Panc1 (cell line): ENCODE measurements at regions not wholly inside any gene's neighbourhood (a gene's known extent, or its start where the extent isn't known, plus 50 kb on each side); places are given as distances from the start of the nearest gene placed in this dataset.

ENCODE experiments used
- CTCF ChIP-seq: fragments of 450-650 bp; IDR thresholded peaks from 2 replicates; pipeline ENCODE4 v1.5.1; 2017; ENCODE audit warnings: mild to moderate bottlenecking
- POLR2AphosphoS5 ChIP-seq: IDR thresholded peaks from 2 replicates; pipeline ENCODE4 v1.6.1; 2012; ENCODE audit warnings: mild to moderate bottlenecking, low read depth, low read length, moderate library complexity
- REST ChIP-seq, 2 experiments: IDR thresholded peaks; 2 replicates each; pipeline ENCODE4 v1.6.1; 2011 to 2012; ENCODE audit warnings: low read depth in 2 of 2, control low read depth in 1 of 2, low read length in 1 of 2, mild to moderate bottlenecking in 1 of 2, moderate library complexity in 1 of 2; ENCODE audit not compliant: insufficient read depth in 1 of 2
- SIN3A ChIP-seq: IDR thresholded peaks from 2 replicates; pipeline ENCODE4 v1.6.1; 2012; ENCODE audit warnings: low read depth, mild to moderate bottlenecking, low read length, moderate library complexity, borderline replicate concordance; ENCODE audit not compliant: insufficient read depth
- TCF7L2 ChIP-seq: IDR thresholded peaks from 2 replicates; pipeline ENCODE4 v1.6.1; 2011; ENCODE audit warnings: mild to moderate bottlenecking, low read depth, low read length, inconsistent platforms

DNA sequence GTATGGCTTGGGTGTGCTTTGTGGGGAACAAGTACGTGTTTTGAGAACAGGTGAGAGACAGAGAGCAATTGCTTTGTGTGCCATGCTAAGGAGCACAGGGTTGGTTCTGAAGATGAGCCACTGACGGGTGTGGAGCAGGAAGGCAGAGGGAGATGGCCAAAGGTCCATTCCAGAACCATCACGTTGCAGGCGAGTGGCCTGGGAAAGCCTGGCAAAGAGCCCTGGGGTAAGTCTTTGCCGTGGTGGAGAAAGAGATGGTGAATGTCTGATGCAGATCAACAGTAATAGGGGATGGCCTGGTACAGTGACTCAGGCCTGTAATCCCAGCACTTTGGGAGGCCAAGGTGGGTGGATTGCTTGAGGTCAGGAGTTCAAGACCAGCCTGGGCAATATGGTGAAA lies 93.5 kb upstream of the ZNF521 start:
- TF ChIP-seq CTCF: no peak
- TF ChIP-seq REST (IDR thresholded peaks at IDR 0.05; ENCODE audit: insufficient read depth in 1 of 2, low read depth in 2 of 2, low read length in 1 of 2): no peak
- no peak for TF ChIP-seq SIN3A
- no peak for TF ChIP-seq TCF7L2
- TF ChIP-seq POLR2AphosphoS5: no peak
